GM19395 (cell line): ENCODE measurements at regions not wholly inside any gene's neighbourhood (a gene's known extent, or its start where the extent isn't known, plus 50 kb on each side); places are given as distances from the start of the nearest gene placed in this dataset.

Source experiments
- ATAC-seq: cut with Tn5 transposase; IDR thresholded peaks from one replicate; pipeline ENCODE4 v1.9.1; 2021; ENCODE audit warnings: mild to moderate bottlenecking, moderate library complexity; ENCODE audit not compliant: unreplicated experiment

GRCh38 chr12:58819345-58819744 lies 101.0 kb downstream of the LRIG3 start:
- ATAC-seq, result no peak

DNA sequence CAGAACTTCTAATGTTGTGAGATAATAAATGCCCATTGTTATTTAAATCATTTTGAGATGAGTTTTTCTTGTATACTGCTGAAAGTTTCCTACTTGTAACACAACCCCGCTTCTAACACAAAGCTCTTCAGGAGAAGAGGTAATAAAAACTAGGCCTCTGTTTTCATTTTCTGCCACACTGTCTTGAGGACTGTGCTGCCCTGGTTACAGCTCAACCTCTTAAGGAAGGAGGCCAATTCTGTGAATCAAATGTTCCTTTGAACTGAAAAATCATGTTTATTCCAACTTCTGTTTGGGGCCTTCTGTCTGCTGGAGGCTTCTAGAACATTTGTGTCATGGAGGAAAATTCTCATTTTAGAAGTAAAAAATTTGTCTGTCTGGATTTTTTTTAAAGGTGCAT lies 100.3 kb downstream of the LRIG3 start:
- ATAC-seq, result no peak
